IMR-90 (cell line): ENCODE measurements at regions not wholly inside any gene's neighbourhood (a gene's known extent, or its start where the extent isn't known, plus 50 kb on each side); places are given as distances from the start of the nearest gene placed in this dataset.

Experiments
- ATAC-seq: fragments of 200-7000 bp; cut with Tn5 transposase; 2 replicates; pipeline ENCODE4 v1.9.1; 2020; ENCODE audit warnings: low read depth, mild to moderate bottlenecking, moderate library complexity
- BruUV-seq: library from RNA; stranded (reverse); fragments of 400-500 nt; replicated peaks from 2 replicates; lab custom pipeline; 2021; lab: Mats Ljungman, UMichigan
- CTCF ChIA-PET: fragments of 300-600 bp; formaldehyde crosslinking; extraction: SDS; loops from one replicate; lab custom pipeline; 2021; ENCODE audit warnings: antibody characterized with exemption; lab: Yijun Ruan, JAX
- POLR2A ChIA-PET: fragments of 300-600 bp; sonication (Branson Sonifier 250); formaldehyde crosslinking; loops from one replicate; lab custom pipeline; 2022; ENCODE audit warnings: antibody characterized with exemption; ENCODE audit not compliant: unreplicated experiment; lab: Charles Lee
- DNase-seq: peaks from one replicate; pipeline ENCODE4 v3.0.0; 2013
- H2AFZ ChIP-seq: replicated peaks from 2 replicates; pipeline ENCODE3; 2013; ENCODE audit warnings: low read length, mild to moderate bottlenecking; ENCODE audit not compliant: poor library complexity
- H2AK5ac ChIP-seq: 2 replicates; pipeline ENCODE4 v1.6.1; 2013; ENCODE audit warnings: low read depth, low read length, inconsistent platforms
- H2AK9ac ChIP-seq: replicated peaks from 2 replicates; pipeline ENCODE3; 2013; ENCODE audit warnings: mild to moderate bottlenecking, low read depth, low read length, moderate library complexity; ENCODE audit not compliant: poor library complexity
- H2BK120ac ChIP-seq: 2 replicates; pipeline ENCODE4 v1.6.1; 2013; ENCODE audit warnings: low read depth, low read length, inconsistent platforms
- H2BK15ac ChIP-seq: 3 replicates; pipeline ENCODE4 v1.6.1; 2013; ENCODE audit warnings: low read depth, low read length, inconsistent platforms
- H2BK20ac ChIP-seq: 2 replicates; pipeline ENCODE4 v1.6.1; 2013; ENCODE audit warnings: low read depth, mild to moderate bottlenecking, inconsistent platforms, low read length, moderate library complexity
- H2BK5ac ChIP-seq: 2 replicates; pipeline ENCODE4 v1.6.1; 2013; ENCODE audit warnings: mild to moderate bottlenecking, low read depth, low read length, inconsistent platforms; ENCODE audit not compliant: poor library complexity, severe bottlenecking
- H3K14ac ChIP-seq: replicated peaks from 2 replicates; pipeline ENCODE4 v1.6.1; 2013; ENCODE audit warnings: low read depth, low read length, inconsistent platforms
- H3K18ac ChIP-seq: 2 replicates; pipeline ENCODE4 v1.6.1; 2013; ENCODE audit warnings: low read depth, low read length, control low read depth
- H3K23ac ChIP-seq: 2 replicates; pipeline ENCODE4 v1.6.1; 2013; ENCODE audit warnings: low read depth, low read length, inconsistent platforms
- H3K27ac ChIP-seq: 2 replicates; pipeline ENCODE4 v1.5.1; 2013; ENCODE audit warnings: mild to moderate bottlenecking, control low read depth, low read length; ENCODE audit not compliant: insufficient read depth
- H3K27me3 ChIP-seq: 2 replicates; pipeline ENCODE4 v1.6.1; 2013; ENCODE audit warnings: low read length; ENCODE audit not compliant: control insufficient read depth, insufficient read depth
- H3K36me3 ChIP-seq: 2 replicates; pipeline ENCODE4 v1.6.1; 2013; ENCODE audit warnings: low read length, mixed read lengths; ENCODE audit not compliant: control insufficient read depth, insufficient read depth
- H3K4ac ChIP-seq: 2 replicates; pipeline ENCODE4 v1.6.1; 2013; ENCODE audit warnings: low read depth, low read length, inconsistent platforms
- H3K4me1 ChIP-seq: 2 replicates; pipeline ENCODE4 v1.6.1; 2013; ENCODE audit warnings: low read length, mixed read lengths; ENCODE audit not compliant: control insufficient read depth, insufficient read depth
- H3K4me2 ChIP-seq: 2 replicates; pipeline ENCODE4 v1.6.1; 2013; ENCODE audit warnings: low read depth, mild to moderate bottlenecking, control low read depth, low read length, moderate library complexity
- H3K4me3 ChIP-seq: 2 replicates; pipeline ENCODE4 v1.5.1; 2013; ENCODE audit warnings: low read depth, mild to moderate bottlenecking, control low read depth, low read length, moderate library complexity; ENCODE audit not compliant: insufficient read depth
- H3K56ac ChIP-seq: 2 replicates; pipeline ENCODE4 v1.6.1; 2013; ENCODE audit warnings: low read length, inconsistent platforms; ENCODE audit not compliant: insufficient read depth; ENCODE audit errors: extremely low read depth
- H3K79me1 ChIP-seq, 2 experiments: 2 replicates each; pipeline ENCODE4 v1.6.1; 2013; ENCODE audit warnings: low read length in 2 of 2, inconsistent platforms in 1 of 2, low read depth in 1 of 2
- H3K9ac ChIP-seq: 2 replicates; pipeline ENCODE4 v1.6.1; 2013; ENCODE audit warnings: low read depth, low read length, control low read depth
- H3K9me1 ChIP-seq: 2 replicates; pipeline ENCODE4 v1.6.1; 2013; ENCODE audit warnings: low read length, inconsistent platforms; ENCODE audit not compliant: insufficient read depth
- H3K9me3 ChIP-seq: 2 replicates; pipeline ENCODE4 v1.6.1; 2013; ENCODE audit warnings: low read length; ENCODE audit not compliant: control insufficient read depth, insufficient read depth
- H4K20me1 ChIP-seq: 2 replicates; pipeline ENCODE4 v1.6.1; 2013; ENCODE audit warnings: low read length, inconsistent platforms; ENCODE audit not compliant: insufficient read depth
- H4K5ac ChIP-seq: 2 replicates; pipeline ENCODE4 v1.6.1; 2013; ENCODE audit warnings: mild to moderate bottlenecking, low read depth, low read length, control low read depth
- H4K8ac ChIP-seq, 2 experiments: 2 replicates each; pipeline ENCODE4 v1.6.1; 2013; ENCODE audit warnings: low read depth in 2 of 2, low read length in 2 of 2, control low read depth in 1 of 2, inconsistent platforms in 1 of 2
- H4K91ac ChIP-seq: 2 replicates; pipeline ENCODE4 v1.6.1; 2013; ENCODE audit warnings: low read depth, low read length, inconsistent platforms; ENCODE audit not compliant: insufficient read depth
- BHLHE40 ChIP-seq: fragments of 150-350 bp; IDR thresholded peaks from 2 replicates; pipeline ENCODE4 v1.6.1; 2016; ENCODE audit warnings: mild to moderate bottlenecking, low read depth, low read length
- RCOR1 ChIP-seq: IDR thresholded peaks from 2 replicates; pipeline ENCODE4 v1.6.1; 2012; ENCODE audit warnings: mild to moderate bottlenecking, low read length, improper control_type of control experiment; ENCODE audit not compliant: insufficient replicate concordance
- WGBS, 2 experiments: methylation state at CpG; one replicate each; pipeline versions ENCODE4 v1.1.5 to v1.1.7; 2013; ENCODE audit warnings: missing lambda C conversion rate in 2 of 2; ENCODE audit not compliant: insufficient read length in 1 of 2; ENCODE audit errors: extremely low coverage in 2 of 2; 5-methylcytosine and 5-hydroxymethylcytosine counted together
- dilution Hi-C: fragments of 300-500 bp; cut with HindIII; formaldehyde crosslinking; loops from one replicate; pipeline ENCODE4 v1.14.3; 2018; ENCODE audit warnings: low sequenced_read_pairs; ENCODE audit not compliant: unreplicated experiment
- in situ Hi-C: fragments of 300-500 bp; cut with MboI; formaldehyde crosslinking; loops from 3 replicates; pipeline ENCODE4 v1.14.3; 2019; ENCODE audit warnings: low sequenced_read_pairs, inconsistent platforms, mixed read lengths
- intact Hi-C: fragments of 100-400 bp; cut with micrococcal nuclease; formaldehyde crosslinking; loops from 2 replicates; pipeline ENCODE4 v1.10.0; 2022

DNA sequence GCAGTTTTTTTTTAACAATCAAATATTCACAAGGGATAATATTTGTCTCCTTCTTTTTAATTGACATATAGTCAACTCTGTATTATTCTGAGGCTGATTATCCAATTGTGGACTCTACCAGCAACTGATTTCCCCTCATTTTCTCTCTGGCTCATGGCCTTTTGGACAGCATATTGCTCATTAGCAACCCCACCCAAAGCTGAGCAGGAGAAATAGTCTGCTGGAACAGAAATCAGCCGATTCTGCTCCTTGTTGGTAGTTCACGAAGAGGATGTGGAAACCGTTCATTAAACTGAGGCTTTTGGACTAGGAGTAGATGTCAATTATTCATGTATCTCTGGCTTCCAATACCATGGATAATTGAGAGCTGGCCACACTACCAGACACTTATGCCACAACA is 428.4 kb upstream of the INTU start:
- Histone ChIP-seq H3K9ac (no peak overlapping the region), H3K14ac (no peak overlapping the region), H4K8ac (no peak overlapping the region), H2BK5ac (no peak overlapping the region), H4K91ac (no peak overlapping the region), H3K36me3 (no peaks in the 10 kb centered on the region), H3K18ac (no peak overlapping the region), H3K4me2 (no peak overlapping the region), H3K23ac (no peak overlapping the region), H3K9me1 (no peaks in the 10 kb centered on the region), H3K4me1 (peaks cover 2% of the 10 kb centered on the region; the same call in 1 of the 2 replicates), H3K4me3 (no peak overlapping the region), H2AK5ac (no peak overlapping the region), H3K27ac (no peak overlapping the region), H3K56ac (no peak overlapping the region), H3K4ac (no peak overlapping the region), H2BK20ac (no peak overlapping the region), H4K5ac (no peak overlapping the region), H2BK120ac (no peak overlapping the region), H3K79me1 (no peaks in the 10 kb centered on the region), H2AFZ (no peak overlapping the region), H3K27me3 (no peaks in the 10 kb centered on the region), H2BK15ac (no peak overlapping the region), H4K20me1 (no peaks in the 10 kb centered on the region), H3K9me3 (no peaks in the 10 kb centered on the region), H2AK9ac (no peak overlapping the region)
- no CpG with 5 or more reads among the region's 3 CpGs for WGBS, 2 experiments
- ChIA-PET POLR2A (no interaction called here), CTCF (no interaction called here)
- dilution Hi-C loops: no loop called here
- intact Hi-C loops: no loop called here
- BruUV-seq: no TSS peak
- TF ChIP-seq BHLHE40: no peak
- TF ChIP-seq RCOR1: no peak
- no peak for DNase-seq
- in situ Hi-C loops: no loop called here
- no peak for ATAC-seq
